ENCODE measurements at regions not wholly inside any gene's neighbourhood (a gene's known extent, or its start where the extent isn't known, plus 50 kb on each side); places are given as distances from the start of the nearest gene placed in this dataset.

- Histone ChIP-seq H2AFZ (ENCODE audit: low read depth, low read length, severe bottlenecking) (no peak overlapping the region), H3K36me3 (ENCODE audit: low read length) (no peaks in the 10 kb centered on the region), H3K9me3 (ENCODE audit: insufficient read depth, low read length) (no peaks in the 10 kb centered on the region; the same call in 1 of the 2 replicates), H3K27me3 (ENCODE audit: low read length) (no peaks in the 10 kb centered on the region), H3K9ac (ENCODE audit: low read length) (no peak overlapping the region), H3K79me2 (ENCODE audit: insufficient read depth, low read length) (no peaks in the 10 kb centered on the region), H3K27ac (ENCODE audit: low read depth, low read length) (no peak overlapping the region), H3K4me2 (ENCODE audit: low read depth, low read length, poor library complexity, severe bottlenecking) (no peak overlapping the region), H3K9me2 (replicated peaks; ENCODE audit: insufficient read depth, low read length) (no peaks in the 10 kb centered on the region), H4K20me1 (ENCODE audit: low read depth, low read length) (no peaks in the 10 kb centered on the region), H3K4me3 (ENCODE audit: insufficient read depth, low read length, poor library complexity, severe bottlenecking) (no peak overlapping the region), H3F3A (ENCODE audit: insufficient read depth) (no peaks in the 10 kb centered on the region)
- TF ChIP-seq, protein P1, sequence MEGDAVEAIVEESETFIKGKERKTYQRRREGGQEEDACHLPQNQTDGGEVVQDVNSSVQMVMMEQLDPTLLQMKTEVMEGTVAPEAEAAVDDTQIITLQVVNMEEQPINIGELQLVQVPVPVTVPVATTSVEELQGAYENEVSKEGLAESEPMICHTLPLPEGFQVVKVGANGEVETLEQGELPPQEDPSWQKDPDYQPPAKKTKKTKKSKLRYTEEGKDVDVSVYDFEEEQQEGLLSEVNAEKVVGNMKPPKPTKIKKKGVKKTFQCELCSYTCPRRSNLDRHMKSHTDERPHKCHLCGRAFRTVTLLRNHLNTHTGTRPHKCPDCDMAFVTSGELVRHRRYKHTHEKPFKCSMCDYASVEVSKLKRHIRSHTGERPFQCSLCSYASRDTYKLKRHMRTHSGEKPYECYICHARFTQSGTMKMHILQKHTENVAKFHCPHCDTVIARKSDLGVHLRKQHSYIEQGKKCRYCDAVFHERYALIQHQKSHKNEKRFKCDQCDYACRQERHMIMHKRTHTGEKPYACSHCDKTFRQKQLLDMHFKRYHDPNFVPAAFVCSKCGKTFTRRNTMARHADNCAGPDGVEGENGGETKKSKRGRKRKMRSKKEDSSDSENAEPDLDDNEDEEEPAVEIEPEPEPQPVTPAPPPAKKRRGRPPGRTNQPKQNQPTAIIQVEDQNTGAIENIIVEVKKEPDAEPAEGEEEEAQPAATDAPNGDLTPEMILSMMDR (IDR thresholded peaks at IDR 0.05; ENCODE audit: insufficient read depth, low read length, poor library complexity, severe bottlenecking) = no peak
- no peak for TF ChIP-seq EZH2phosphoT487 (conservative IDR thresholded peaks at IDR 0.05; ENCODE audit: low read length)
Measured at GRCh38 chr6:170035044-170035443, 255.8 kb downstream of the DLL1 start.

GRCh38 chr6:170034294-170034693 lies 256.6 kb downstream of the DLL1 start:
- Histone ChIP-seq H4K20me1 (ENCODE audit: low read depth, low read length) (no peaks in the 10 kb centered on the region), H3K9ac (ENCODE audit: low read length) (no peak overlapping the region), H3K9me3 (ENCODE audit: insufficient read depth, low read length) (no peaks in the 10 kb centered on the region; the same call in 1 of the 2 replicates), H3K9me2 (replicated peaks; ENCODE audit: insufficient read depth, low read length) (no peaks in the 10 kb centered on the region), H3K27me3 (ENCODE audit: low read length) (no peaks in the 10 kb centered on the region), H3K27ac (ENCODE audit: low read depth, low read length) (no peak overlapping the region), H3K79me2 (ENCODE audit: insufficient read depth, low read length) (no peaks in the 10 kb centered on the region), H3F3A (ENCODE audit: insufficient read depth) (no peaks in the 10 kb centered on the region), H3K36me3 (ENCODE audit: low read length) (no peaks in the 10 kb centered on the region), H3K4me3 (ENCODE audit: insufficient read depth, low read length, poor library complexity, severe bottlenecking) (no peak overlapping the region), H2AFZ (ENCODE audit: low read depth, low read length, severe bottlenecking) (no peak overlapping the region), H3K4me2 (ENCODE audit: low read depth, low read length, poor library complexity, severe bottlenecking) (no peak overlapping the region)
- TF ChIP-seq EZH2phosphoT487 (conservative IDR thresholded peaks at IDR 0.05; ENCODE audit: low read length) = no peak
- TF ChIP-seq, protein P1 (IDR thresholded peaks at IDR 0.05; ENCODE audit: insufficient read depth, low read length, poor library complexity, severe bottlenecking) = no peak

DNA sequence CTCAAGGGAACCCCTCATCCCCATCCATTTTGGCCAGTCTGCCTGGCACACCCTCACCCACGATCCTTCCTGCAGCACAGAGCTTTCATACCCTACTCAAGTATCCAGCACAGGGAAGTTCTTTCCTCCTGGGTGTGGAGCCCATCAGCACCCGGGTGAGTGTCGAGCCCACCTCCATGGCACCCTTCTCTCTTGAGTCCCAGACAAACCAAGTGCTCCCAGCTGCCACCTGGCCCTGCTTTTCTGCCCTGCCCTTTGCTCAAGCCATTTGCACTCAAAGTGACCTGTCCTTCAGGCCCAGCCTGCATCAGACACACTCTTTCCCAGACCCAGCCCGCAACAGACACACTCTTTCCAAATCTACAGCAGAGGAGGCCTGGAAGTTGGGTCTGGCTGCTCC lies 257.2 kb downstream of the DLL1 start:
- Histone ChIP-seq H3K9me3 (ENCODE audit: insufficient read depth, low read length) (no peaks in the 10 kb centered on the region; the same call in 1 of the 2 replicates), H3K4me3 (ENCODE audit: insufficient read depth, low read length, poor library complexity, severe bottlenecking) (no peak overlapping the region), H4K20me1 (ENCODE audit: low read depth, low read length) (no peaks in the 10 kb centered on the region)

More for the DNA sequence above, 257.2 kb downstream of the DLL1 start:
- H3K36me3 ChIP-seq (ENCODE audit: low read length) = no peaks in the 10 kb centered on the region
- H3K27me3 ChIP-seq (ENCODE audit: low read length) = no peaks in the 10 kb centered on the region
- TF ChIP-seq, protein P1 (IDR thresholded peaks at IDR 0.05; ENCODE audit: insufficient read depth, low read length, poor library complexity, severe bottlenecking) = no peak
- TF ChIP-seq EZH2phosphoT487 (conservative IDR thresholded peaks at IDR 0.05; ENCODE audit: low read length) = no peak
- H3K9me2 ChIP-seq (replicated peaks; ENCODE audit: insufficient read depth, low read length) = no peaks in the 10 kb centered on the region
- H3K79me2 ChIP-seq (ENCODE audit: insufficient read depth, low read length) = no peaks in the 10 kb centered on the region
- no peaks in the 10 kb centered on the region for H3F3A ChIP-seq (ENCODE audit: insufficient read depth)
- H2AFZ ChIP-seq (ENCODE audit: low read depth, low read length, severe bottlenecking) = no peak overlapping the region
- H3K4me2 ChIP-seq (ENCODE audit: low read depth, low read length, poor library complexity, severe bottlenecking) = no peak overlapping the region
- H3K9ac ChIP-seq (ENCODE audit: low read length) = no peak overlapping the region
- no peak overlapping the region for H3K27ac ChIP-seq (ENCODE audit: low read depth, low read length)

Measured in SU-DHL-6 (cell line).